MG63 (cell line): ENCODE measurements at regions not wholly inside any gene's neighbourhood (a gene's known extent, or its start where the extent isn't known, plus 50 kb on each side); places are given as distances from the start of the nearest gene placed in this dataset.
"Not testable (repeated sequence)": the region's sequence is repeated elsewhere in the genome, so short reads cannot be mapped to it uniquely, and the experiment has no call there.

Experiments used
- DNase-seq: peaks from one replicate; pipeline ENCODE4 v3.0.0-alpha.2; 2020
- H3K27me3 ChIP-seq: fragments of 250-450 bp; sonication (Bioruptor Pico); 2 replicates; pipeline ENCODE4 v1.5.1; 2020; ENCODE audit warnings: mild to moderate bottlenecking, moderate library complexity
- H3K36me3 ChIP-seq: fragments of 250-450 bp; sonication (Bioruptor Pico); 2 replicates; pipeline ENCODE4 v1.5.1; 2020; ENCODE audit warnings: mild to moderate bottlenecking, moderate library complexity
- H3K4me3 ChIP-seq: fragments of 250-450 bp; sonication (Bioruptor Pico); 2 replicates; pipeline ENCODE4 v1.5.1; 2020; ENCODE audit warnings: mild to moderate bottlenecking, moderate library complexity
- H3K9me3 ChIP-seq: fragments of 250-450 bp; sonication (Bioruptor Pico); 2 replicates; pipeline ENCODE4 v1.5.1; 2020; ENCODE audit warnings: mild to moderate bottlenecking, moderate library complexity

DNA sequence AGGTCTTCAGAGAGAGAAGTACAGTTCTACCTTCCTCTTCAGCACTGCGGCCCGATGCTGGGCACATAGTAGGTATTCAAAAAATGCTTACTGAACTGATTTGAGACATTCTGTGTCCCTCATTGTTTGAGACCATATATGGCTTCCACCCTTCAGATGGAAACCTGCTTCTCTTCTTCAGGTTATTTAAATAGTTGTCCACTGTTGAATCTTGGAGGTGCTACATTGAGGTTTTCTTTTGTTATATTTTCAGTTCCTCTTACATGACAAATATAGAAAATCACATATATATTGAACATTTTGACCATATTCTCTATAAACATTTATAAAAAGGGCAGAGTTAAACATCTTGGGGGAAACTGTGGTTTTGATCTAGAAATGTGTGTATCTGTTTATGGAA lies 200.2 kb upstream of the LRRC3B start:
- no peaks in the 10 kb centered on the region for H3K9me3 ChIP-seq
- no peak overlapping the region for H3K4me3 ChIP-seq
- H3K27me3 ChIP-seq = no peaks in the 10 kb centered on the region
- no peak for DNase-seq
- H3K36me3 ChIP-seq = no peaks in the 10 kb centered on the region

DNA sequence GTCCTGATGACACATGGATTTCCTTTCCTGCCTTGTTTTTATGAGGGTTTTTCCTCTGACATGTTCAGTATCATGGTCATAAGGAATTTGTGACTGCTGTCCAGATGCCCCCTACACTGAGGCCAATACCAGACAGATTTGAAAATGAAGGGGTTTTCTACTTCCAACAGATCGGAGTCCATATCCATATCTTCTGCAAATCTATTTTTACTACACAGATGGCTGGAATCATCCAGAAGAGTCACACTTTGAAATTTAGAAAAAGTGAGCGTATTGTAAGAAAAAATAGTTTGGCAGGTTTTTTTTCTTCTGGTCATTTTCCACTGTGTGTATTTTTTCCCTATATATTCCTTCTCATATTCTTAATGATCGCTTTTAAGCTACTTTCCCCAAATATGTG lies 197.5 kb upstream of the LRRC3B start:
- H3K36me3 ChIP-seq = no peaks in the 10 kb centered on the region
- no peak overlapping the region for H3K4me3 ChIP-seq
- no peaks in the 10 kb centered on the region for H3K27me3 ChIP-seq
- H3K9me3 ChIP-seq = no peaks in the 10 kb centered on the region
- no peak for DNase-seq

DNA sequence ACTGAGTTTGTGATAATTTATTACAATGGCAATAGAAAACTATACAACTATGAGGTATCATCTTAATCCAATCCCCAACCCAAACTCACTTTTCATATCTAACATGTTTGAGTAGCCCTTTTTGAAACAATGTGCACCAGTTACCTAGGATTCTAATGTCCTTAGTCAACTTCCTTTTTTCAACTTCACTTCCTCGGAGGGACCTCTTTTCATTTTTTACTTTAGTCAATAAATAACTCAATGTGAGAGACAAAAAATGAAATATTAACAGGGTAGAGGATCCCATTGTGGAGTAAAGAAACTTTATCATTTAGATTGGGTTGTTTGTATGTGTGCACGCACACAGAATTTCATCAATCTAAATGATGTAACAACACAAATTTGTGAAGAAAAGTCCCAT lies 193.6 kb upstream of the LRRC3B start:
- H3K4me3 ChIP-seq = no peak overlapping the region

DNA sequence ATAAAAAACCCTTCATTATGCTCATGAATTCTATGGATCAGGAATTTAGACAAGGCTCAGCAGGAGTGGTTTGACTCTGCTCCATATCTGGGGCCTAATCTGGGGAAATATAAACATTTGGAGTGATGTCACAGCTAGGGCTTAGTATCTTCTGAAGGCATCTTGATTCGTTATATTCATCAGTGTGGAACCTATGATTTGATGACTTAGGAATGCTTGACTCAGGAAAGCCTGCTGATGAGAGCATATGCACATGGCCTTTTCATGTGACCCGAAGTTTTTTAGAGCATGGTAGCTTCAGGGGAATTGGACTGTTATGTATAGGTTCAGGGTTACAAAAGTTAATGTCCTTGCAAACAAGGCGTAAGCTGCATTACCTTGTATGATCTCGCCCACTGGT lies 184.9 kb upstream of the LRRC3B start:
- Histone ChIP-seq H3K4me3 (no peak overlapping the region), H3K9me3 (no peaks in the 10 kb centered on the region), H3K36me3 (no peaks in the 10 kb centered on the region), H3K27me3 (no peaks in the 10 kb centered on the region)
- peak; percentile 14 for DNase-seq

More for the DNA sequence above, 193.6 kb upstream of the LRRC3B start:
- no peaks in the 10 kb centered on the region for H3K27me3 ChIP-seq
- no peaks in the 10 kb centered on the region for H3K36me3 ChIP-seq
- H3K9me3 ChIP-seq = no peaks in the 10 kb centered on the region
- DNase-seq = no peak

DNA sequence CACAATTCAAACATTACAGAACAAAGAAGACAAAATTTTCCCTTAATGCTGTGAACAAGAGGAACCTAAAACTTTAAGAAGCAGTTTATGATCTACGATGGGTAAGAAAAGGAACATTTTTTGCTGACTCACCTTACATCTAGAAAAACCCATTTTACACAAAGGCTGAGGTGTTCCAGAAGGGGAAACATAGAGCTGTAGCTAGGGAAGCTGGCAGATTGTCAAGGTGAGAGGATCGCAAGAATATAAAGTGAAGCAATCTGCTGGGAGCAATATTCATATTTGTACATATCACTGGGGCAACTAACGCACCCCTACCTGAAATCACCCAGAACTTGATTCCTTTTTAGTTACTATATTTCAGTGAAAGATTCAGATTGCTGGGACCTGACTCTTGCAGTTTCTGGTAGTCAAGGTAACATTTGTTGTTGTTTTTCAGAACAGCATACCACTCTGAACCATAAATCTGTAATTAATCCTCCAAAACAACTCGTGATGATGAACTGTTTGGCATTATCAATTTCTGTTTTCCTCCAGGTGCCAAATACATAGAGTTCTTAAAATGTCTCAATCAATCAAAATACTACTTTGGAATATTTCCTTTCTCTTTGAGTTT lies 184.1 kb upstream of the LRRC3B start:
- Histone ChIP-seq H3K4me3 (no peak overlapping the region), H3K36me3 (no peaks in the 10 kb centered on the region), H3K27me3 (no peaks in the 10 kb centered on the region), H3K9me3 (no peaks in the 10 kb centered on the region)
- no peak for DNase-seq

DNA sequence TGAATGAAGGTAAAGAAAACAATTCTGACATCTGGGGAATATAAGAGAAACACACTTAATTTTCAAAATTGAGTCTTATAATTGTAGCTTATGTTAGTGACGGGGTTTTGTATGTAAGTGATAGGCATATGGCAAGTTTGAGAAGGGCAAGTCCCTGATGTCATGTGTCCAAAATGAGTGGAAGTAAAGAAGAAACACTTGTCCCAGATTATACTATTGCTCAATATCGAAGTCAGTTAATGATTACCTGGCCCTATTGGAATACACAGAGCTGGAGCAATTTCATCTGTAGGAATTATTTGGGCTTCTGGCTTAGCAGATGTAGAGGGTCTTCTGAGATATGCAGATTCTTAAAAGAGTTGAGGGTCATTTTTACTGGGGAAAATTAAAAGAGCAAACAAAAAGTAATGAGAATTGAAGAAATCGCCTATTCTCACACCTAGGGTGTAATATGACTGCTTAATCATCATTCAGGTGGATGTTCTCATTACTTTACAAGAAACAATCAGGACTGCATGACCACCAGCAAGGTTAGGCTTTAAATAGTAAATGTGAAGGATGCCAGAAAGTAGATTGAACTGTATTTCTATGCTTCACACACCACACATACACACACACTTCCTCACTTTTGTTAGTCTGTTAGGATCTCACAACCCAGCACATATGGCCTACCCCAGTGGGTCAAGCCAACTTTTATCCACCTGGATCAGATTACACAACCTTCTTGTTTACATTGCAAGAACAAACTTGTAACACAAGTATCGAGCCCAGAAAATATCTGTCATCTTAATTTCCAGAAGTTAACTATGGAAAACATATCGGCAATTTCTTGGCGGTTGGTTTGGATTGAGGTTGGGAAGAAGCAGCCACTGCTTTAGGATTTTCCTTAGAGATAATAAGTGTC lies 183.3 kb upstream of the LRRC3B start:
- no peaks in the 10 kb centered on the region for H3K9me3 ChIP-seq
- H3K27me3 ChIP-seq = no peaks in the 10 kb centered on the region
- DNase-seq = no peak
- no peaks in the 10 kb centered on the region for H3K36me3 ChIP-seq
- no peak overlapping the region for H3K4me3 ChIP-seq

DNA sequence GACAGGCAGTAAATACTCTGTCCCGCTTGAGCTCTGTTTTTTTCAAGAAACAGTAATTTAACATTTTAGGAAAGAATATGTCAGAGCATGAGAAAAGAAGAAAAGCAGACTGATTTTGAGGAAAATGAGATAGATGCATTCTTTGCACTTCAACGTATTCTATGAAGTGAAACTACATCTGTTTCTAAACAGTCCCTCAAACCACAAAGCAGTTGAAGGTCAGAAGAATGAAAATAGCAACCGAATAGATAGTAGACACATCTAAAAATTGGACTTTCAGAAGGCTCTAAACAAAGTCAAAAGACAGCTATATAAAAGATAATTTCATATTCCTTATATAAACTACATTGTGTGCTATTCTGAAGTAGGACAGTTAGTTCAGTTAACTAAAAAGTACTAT lies 172.6 kb upstream of the LRRC3B start:
- no peak overlapping the region for H3K4me3 ChIP-seq
- H3K27me3 ChIP-seq = no peaks in the 10 kb centered on the region
- no peaks in the 10 kb centered on the region for H3K9me3 ChIP-seq
- H3K36me3 ChIP-seq = no peaks in the 10 kb centered on the region
- no peak for DNase-seq

DNA sequence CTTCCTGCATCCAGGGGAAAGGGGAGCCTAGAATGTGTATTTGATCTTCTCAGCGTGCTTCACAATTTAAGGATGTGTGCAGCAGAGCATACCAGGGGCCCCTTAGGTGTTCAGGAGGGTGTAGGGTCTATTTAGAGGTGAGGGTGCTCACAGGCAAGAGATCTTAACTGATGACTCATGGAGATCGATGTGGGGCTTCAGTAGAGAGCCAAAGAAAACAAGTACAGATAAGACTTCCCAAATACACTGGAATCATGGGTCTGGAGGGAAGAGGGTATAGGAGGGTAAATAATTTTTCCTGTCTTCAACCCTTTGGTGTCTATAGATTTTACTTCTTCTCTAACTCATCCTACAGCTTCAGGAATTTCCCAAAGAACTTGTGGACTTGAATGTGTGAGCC lies 170.2 kb upstream of the LRRC3B start:
- no peak for DNase-seq
- no peak overlapping the region for H3K4me3 ChIP-seq
- no peaks in the 10 kb centered on the region for H3K27me3 ChIP-seq
- H3K9me3 ChIP-seq = no peaks in the 10 kb centered on the region
- no peaks in the 10 kb centered on the region for H3K36me3 ChIP-seq

DNA sequence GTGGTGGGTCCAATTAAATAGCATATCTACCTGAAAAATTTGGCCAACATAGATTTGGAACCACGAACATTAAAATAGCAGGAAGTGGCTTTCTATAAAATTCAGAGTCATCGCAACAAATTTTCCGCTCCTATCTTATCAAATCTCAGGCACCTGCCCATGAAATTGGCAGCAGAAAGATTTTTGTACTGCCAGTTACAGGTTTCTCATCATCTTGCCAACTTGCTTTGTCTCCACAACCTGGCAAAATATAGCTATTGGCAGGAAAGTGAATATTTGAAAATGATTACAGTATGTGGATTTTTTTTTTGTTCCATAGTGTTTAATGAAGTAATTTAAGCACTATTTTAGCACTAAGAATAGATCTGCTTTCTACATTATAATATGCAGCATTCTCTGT lies 161.6 kb upstream of the LRRC3B start:
- Histone ChIP-seq H3K4me3 (no peak overlapping the region), H3K27me3 (no peaks in the 10 kb centered on the region), H3K36me3 (no peaks in the 10 kb centered on the region), H3K9me3 (no peaks in the 10 kb centered on the region)
- DNase-seq = no peak

DNA sequence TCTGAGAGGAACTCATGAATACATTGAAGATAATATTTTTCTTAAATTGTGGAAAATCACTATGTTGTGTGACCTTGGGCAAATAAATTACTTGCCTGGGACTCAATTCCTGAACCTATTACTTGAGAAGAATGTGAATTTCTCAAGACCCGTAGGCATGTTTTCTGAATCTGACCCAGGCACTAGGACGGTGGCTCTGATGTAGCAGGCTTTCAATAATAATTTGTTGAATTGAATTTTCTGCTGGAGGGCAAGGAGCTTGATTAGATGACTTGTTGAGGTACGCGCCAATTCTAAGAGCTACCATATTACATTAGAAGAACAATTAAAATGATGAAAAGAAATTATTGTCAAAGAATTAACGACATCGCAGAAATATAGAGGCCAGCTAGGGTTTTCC lies 150.2 kb upstream of the LRRC3B start:
- no peaks in the 10 kb centered on the region for H3K36me3 ChIP-seq
- no peak overlapping the region for H3K4me3 ChIP-seq
- no peaks in the 10 kb centered on the region for H3K27me3 ChIP-seq
- DNase-seq = no peak
- no peaks in the 10 kb centered on the region for H3K9me3 ChIP-seq

DNA sequence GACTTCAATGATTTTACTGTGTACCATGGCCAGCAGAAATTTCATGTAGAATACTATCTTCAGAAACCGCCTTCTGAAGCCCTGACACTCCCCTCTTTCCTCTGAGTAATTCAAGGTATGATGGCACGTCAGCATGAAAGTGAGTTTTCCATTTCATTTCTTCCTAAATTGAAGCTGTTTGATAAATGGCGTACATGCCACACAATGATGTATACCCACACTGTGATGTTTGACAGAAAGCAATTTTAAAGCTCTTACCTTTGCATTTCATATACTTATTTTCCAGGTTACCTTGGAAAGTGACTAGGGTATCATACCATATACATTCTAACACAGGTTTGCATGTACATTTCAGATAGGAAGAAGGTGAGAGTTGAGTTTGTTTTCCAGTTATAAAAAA lies 147.9 kb upstream of the LRRC3B start:
- H3K27me3 ChIP-seq = no peaks in the 10 kb centered on the region
- no peaks in the 10 kb centered on the region for H3K9me3 ChIP-seq
- no peak overlapping the region for H3K4me3 ChIP-seq
- H3K36me3 ChIP-seq = no peaks in the 10 kb centered on the region
- DNase-seq = no peak

DNA sequence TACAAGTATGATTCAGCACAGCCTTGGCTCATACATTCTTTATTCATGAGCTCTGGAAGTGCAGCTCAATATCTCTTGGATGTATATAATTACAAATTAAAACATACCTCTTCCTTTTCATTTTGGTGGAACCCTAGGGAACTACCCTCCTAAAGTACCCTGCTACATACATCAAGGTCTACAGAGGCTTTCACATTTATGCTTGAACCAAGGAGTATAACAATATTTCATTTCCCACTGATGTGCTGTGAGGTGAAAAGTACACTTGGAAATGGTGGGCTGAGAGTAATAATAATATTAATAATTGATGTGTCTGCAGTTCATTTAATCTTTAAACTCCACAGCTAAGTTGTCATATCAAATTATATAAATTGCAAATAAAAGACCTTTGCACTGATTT lies 142.2 kb upstream of the LRRC3B start:
- no peaks in the 10 kb centered on the region for H3K27me3 ChIP-seq
- H3K9me3 ChIP-seq = no peaks in the 10 kb centered on the region
- H3K36me3 ChIP-seq = no peaks in the 10 kb centered on the region
- H3K4me3 ChIP-seq = no peak overlapping the region
- no peak for DNase-seq

DNA sequence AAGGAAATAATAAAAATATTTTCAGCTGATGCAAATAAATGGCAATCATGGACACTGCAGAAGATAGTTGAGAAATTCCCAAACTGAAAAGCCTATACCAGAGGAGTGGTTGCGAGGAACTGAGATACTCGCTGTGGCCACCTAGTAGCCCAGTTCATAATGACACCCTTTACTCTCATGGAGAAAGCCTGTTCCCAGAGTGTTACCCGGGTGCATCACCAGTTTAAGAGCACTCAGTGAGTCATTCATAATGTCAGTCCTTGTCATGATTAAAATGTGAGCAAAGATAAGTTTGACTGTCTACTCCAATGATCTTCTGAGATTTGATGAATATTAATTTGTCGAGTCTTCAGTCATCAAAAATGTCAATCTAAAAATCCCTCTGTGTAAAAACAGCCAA lies 138.4 kb upstream of the LRRC3B start:
- no peaks in the 10 kb centered on the region for H3K9me3 ChIP-seq
- DNase-seq = peak; percentile 1
- no peak overlapping the region for H3K4me3 ChIP-seq
- no peaks in the 10 kb centered on the region for H3K36me3 ChIP-seq
- no peaks in the 10 kb centered on the region for H3K27me3 ChIP-seq

DNA sequence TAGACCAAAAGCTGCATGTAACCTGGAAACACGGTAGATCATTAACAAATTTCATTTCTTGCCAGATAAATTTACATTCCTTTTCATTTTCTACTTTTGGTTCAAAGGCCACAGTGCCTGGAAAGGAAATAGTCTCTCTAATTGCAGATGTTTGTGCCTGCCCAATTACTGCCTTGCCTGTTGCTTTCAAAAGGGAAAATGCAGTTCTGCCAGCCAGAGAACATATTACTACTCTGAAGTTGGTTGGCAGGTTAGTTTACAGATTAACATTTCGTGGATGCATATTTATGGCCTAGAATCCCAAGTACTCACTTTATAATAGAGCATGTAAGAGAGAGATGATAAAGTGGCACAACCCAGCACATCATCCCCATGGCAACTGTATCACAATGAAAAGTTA lies 124.3 kb upstream of the LRRC3B start:
- Histone ChIP-seq H3K4me3 (no peak overlapping the region), H3K36me3 (no peaks in the 10 kb centered on the region), H3K9me3 (no peaks in the 10 kb centered on the region), H3K27me3 (no peaks in the 10 kb centered on the region)
- no peak for DNase-seq

DNA sequence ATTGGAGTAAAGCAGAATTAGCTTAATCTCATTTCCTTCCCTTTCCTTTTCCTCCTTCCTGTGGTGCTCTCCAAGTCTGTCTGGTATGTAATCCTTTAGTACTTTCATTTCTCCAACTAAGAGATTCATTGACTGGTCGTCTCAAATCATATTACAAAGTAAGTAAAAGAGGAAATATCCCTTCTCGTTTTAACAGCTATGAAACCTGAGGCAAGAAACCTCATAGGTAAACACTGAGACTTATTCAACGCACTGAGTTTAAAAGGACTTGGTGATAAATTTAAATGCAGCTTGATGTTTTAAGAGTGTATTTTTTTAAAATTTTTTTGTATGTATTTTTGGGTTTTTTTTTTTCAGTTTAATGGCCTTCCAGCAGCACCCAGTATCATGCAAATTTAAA lies 117.2 kb upstream of the LRRC3B start:
- no peaks in the 10 kb centered on the region for H3K36me3 ChIP-seq
- no peaks in the 10 kb centered on the region for H3K27me3 ChIP-seq
- H3K9me3 ChIP-seq = no peaks in the 10 kb centered on the region
- DNase-seq = no peak
- H3K4me3 ChIP-seq = no peak overlapping the region

DNA sequence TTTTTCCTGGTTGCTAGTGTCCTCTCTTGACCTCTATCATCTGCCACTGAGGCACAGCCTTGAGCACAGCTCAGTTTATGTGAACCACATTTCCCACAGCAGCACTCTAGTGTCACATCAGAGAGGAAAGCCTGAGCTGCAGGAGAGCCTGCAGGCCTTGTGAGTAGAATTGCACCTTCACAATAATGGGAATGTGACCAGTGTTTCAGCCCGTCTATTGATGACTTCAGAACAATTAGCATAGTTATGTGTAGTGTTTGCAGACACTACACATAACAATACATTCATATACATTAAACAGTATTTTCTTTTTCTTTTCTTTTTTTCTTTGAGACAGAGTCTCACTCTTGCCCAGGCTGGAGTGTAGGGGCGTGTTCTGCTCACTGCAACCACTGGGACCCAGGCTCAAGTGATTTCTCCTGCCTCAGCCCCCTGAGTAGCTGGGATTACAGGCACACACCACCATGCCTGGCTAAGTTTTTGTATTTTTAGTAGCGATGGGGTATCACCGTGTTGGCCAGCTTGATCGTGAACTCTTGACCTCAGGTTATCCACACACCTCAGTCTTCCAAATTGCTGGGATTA lies 108.0 kb upstream of the LRRC3B start:
- H3K4me3 ChIP-seq, H3K27me3 ChIP-seq, H3K9me3 ChIP-seq, H3K36me3 ChIP-seq, DNase-seq: not testable (repeated sequence)

DNA sequence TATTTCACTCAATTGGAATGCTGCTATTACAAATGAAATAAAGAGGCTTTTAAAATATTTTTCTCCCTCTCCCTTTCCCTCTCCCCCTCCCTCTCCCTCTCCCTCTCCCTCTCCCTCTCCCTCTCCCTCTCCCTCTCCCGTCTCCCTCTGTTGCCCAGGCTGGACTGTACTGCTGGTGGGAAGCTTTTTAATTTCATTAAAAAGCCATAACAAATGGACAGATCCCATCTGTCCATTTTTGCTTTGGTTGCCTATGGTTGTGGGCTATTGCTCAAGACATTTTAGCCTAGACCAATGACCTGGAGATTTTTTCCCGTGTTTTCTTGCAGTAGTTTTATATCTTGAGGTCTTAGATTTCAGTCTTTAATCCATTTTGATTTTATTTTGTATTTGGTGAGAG lies 107.2 kb upstream of the LRRC3B start:
- H3K36me3 ChIP-seq = no peaks in the 10 kb centered on the region
- no peaks in the 10 kb centered on the region for H3K27me3 ChIP-seq
- H3K9me3 ChIP-seq = no peaks in the 10 kb centered on the region
- DNase-seq = no peak
- H3K4me3 ChIP-seq = no peak overlapping the region

DNA sequence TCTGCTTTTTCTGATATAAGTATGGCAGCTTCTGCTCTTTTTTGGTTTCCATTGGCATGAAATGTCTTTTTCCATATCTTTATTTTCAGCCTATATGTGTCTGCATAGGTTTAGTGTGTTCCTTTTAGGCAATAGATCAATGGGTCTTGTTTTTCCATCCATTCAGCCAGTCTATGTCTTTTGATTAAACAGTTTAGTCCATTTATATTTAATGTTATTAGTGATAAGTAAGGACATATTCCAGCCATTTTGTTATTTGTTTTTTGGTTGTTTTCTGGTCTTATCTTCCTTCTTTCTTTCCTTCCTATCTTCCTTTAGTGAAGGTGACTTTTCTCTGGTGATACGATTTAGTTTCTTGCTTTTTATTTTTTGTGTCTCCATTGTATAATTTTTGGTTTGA lies 101.3 kb upstream of the LRRC3B start:
- Histone ChIP-seq H3K36me3 (no peaks in the 10 kb centered on the region), H3K4me3 (no peak overlapping the region), H3K9me3 (no peaks in the 10 kb centered on the region), H3K27me3 (no peaks in the 10 kb centered on the region)
- DNase-seq = no peak
